ENCODE measurements at regions not wholly inside any gene's neighbourhood (a gene's known extent, or its start where the extent isn't known, plus 50 kb on each side); places are given as distances from the start of the nearest gene placed in this dataset.

- DNase-seq (ENCODE audit: low read depth): no peak
- H3K4me3 ChIP-seq (ENCODE audit: control insufficient read depth, low read depth, low read length): no peak overlapping the region
- TF ChIP-seq, protein P1, sequence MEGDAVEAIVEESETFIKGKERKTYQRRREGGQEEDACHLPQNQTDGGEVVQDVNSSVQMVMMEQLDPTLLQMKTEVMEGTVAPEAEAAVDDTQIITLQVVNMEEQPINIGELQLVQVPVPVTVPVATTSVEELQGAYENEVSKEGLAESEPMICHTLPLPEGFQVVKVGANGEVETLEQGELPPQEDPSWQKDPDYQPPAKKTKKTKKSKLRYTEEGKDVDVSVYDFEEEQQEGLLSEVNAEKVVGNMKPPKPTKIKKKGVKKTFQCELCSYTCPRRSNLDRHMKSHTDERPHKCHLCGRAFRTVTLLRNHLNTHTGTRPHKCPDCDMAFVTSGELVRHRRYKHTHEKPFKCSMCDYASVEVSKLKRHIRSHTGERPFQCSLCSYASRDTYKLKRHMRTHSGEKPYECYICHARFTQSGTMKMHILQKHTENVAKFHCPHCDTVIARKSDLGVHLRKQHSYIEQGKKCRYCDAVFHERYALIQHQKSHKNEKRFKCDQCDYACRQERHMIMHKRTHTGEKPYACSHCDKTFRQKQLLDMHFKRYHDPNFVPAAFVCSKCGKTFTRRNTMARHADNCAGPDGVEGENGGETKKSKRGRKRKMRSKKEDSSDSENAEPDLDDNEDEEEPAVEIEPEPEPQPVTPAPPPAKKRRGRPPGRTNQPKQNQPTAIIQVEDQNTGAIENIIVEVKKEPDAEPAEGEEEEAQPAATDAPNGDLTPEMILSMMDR (IDR thresholded peaks at IDR 0.05; ENCODE audit: control insufficient read depth, insufficient read depth, low read depth, low read length, missing control alignments): no peak
These were observed 59.4 kb upstream of the VGLL4 start for GRCh38 chr3:11703146-11703545.

- DNase-seq (ENCODE audit: low read depth): peak; percentile 79
- H3K4me3 ChIP-seq (ENCODE audit: control insufficient read depth, low read depth, low read length): no peak overlapping the region
These were observed 55.3 kb upstream of the VGLL4 start for GRCh38 chr3:11699083-11699427.

DNA sequence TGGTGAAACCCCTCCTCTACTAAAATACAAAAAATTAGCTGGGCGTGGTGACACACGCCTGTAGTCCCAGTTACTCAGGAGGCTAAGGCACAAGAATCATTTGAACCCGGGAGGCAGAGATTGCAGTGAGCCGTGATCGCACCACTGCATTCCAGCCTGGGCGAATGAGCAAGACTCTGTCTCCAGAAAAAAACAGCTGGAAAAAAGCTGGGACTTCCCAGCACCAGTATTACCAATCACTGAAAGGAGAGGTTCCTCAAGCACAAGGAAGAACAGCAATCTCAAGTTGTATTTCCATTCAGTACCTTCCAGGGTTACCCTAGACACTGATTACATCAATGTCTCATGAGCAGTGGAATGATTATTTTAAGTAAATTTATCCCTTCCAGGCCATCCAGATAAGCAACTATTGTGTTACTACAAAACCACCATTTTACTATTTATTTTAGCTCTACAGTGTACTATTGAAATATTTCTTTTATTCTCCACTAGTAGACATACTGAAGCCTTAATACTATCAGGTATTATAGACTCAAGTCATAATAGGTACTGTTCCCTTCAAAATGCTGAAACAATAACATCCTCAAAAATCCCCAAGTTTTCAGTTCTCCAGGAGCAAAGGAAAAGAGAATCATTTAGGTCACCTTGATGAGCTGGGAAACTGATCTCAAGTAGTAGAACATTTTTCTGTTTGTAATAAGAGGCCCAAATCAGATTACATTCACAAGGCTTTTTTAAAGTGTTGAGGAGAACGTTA is 54.8 kb upstream of the VGLL4 start:
- TF ChIP-seq, protein P1 (IDR thresholded peaks at IDR 0.05; ENCODE audit: control insufficient read depth, insufficient read depth, low read depth, low read length, missing control alignments): no peak
- DNase-seq (ENCODE audit: low read depth): no peak
- H3K4me3 ChIP-seq (ENCODE audit: control insufficient read depth, low read depth, low read length): no peak overlapping the region

More at GRCh38 chr3:11699083-11699427, 55.3 kb upstream of the VGLL4 start:
- TF ChIP-seq, protein P1 (IDR thresholded peaks at IDR 0.05; ENCODE audit: control insufficient read depth, insufficient read depth, low read depth, low read length, missing control alignments): no peak

DNA sequence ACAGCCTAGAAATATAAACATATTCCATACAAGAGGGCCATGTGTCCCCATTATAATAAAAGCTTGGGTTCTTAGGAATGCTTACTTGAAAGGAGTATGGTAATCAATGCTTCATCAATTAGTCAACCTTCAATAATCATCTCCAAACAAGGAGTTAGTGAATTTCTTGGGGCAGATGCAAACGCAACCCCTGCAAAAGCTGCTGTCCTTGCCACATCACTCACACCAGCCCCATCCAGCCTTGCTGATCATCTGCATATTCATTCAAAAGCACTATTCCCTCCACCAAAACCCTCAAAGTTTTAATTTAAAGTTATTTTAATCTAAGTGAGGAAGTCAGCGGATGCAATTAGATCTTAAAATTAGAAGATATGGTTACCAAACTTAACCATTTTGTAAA is 54.0 kb upstream of the VGLL4 start:
- no peak overlapping the region for H3K4me3 ChIP-seq (ENCODE audit: control insufficient read depth, low read depth, low read length)
- no peak for DNase-seq (ENCODE audit: low read depth)

GRCh38 chr3:11696054-11696453 is 52.3 kb upstream of the VGLL4 start:
- TF ChIP-seq, protein P1 (IDR thresholded peaks at IDR 0.05; ENCODE audit: control insufficient read depth, insufficient read depth, low read depth, low read length, missing control alignments): no peak
- DNase-seq (ENCODE audit: low read depth): no peak
- no peak overlapping the region for H3K4me3 ChIP-seq (ENCODE audit: control insufficient read depth, low read depth, low read length)

More for the DNA sequence above, 54.0 kb upstream of the VGLL4 start:
- TF ChIP-seq, protein P1 (IDR thresholded peaks at IDR 0.05; ENCODE audit: control insufficient read depth, insufficient read depth, low read depth, low read length, missing control alignments): no peak
